ENCODE measurements at regions not wholly inside any gene's neighbourhood (a gene's known extent, or its start where the extent isn't known, plus 50 kb on each side); places are given as distances from the start of the nearest gene placed in this dataset.
A peak's percentile ranks its signal among the peaks of the same experiment; 100 is the strongest.

- no peak for TF ChIP-seq CTCF (IDR thresholded peaks at IDR 0.05)
- H3K27me3 ChIP-seq (ENCODE audit: low read depth): no peaks in the 10 kb centered on the region
- no peaks in the 10 kb centered on the region for H3K9me3 ChIP-seq
- no peaks in the 10 kb centered on the region for H3K36me3 ChIP-seq
- H3K4me3 ChIP-seq: no peak overlapping the region
- no peak overlapping the region for H3K27ac ChIP-seq
- DNase-seq: no peak
- no peak for ATAC-seq
- intact Hi-C loops (cut with DNase I): no loop called here
- no peaks in the 10 kb centered on the region for H3K4me1 ChIP-seq
Measured at GRCh38 chr14:81694419-81694818, 160.8 kb upstream of the SEL1L start.

GRCh38 chr14:81709681-81710080, 176.0 kb upstream of the SEL1L start:
- DNase-seq (no peak), ATAC-seq (no peak)
- Histone ChIP-seq H3K36me3 (no peaks in the 10 kb centered on the region), H3K27me3 (ENCODE audit: low read depth) (no peaks in the 10 kb centered on the region), H3K4me1 (no peaks in the 10 kb centered on the region), H3K4me3 (no peak overlapping the region), H3K27ac (no peak overlapping the region), H3K9me3 (no peaks in the 10 kb centered on the region)
- TF ChIP-seq CTCF (IDR thresholded peaks at IDR 0.05): no peak
- intact Hi-C loops (cut with DNase I): no loop called here

GRCh38 chr14:81710232-81710845, 176.7 kb upstream of the SEL1L start:
- Histone ChIP-seq H3K27me3 (ENCODE audit: low read depth) (no peaks in the 10 kb centered on the region), H3K4me1 (no peaks in the 10 kb centered on the region), H3K4me3 (no peak overlapping the region), H3K36me3 (no peaks in the 10 kb centered on the region), H3K9me3 (no peaks in the 10 kb centered on the region), H3K27ac (no peak overlapping the region)
- ATAC-seq: no peak
- intact Hi-C loops (cut with DNase I): no loop called here
- peak; percentile 55 for TF ChIP-seq CTCF (IDR thresholded peaks at IDR 0.05)
- DNase-seq: no peak

GRCh38 chr14:81715731-81716130, 182.1 kb upstream of the SEL1L start:
- DNase-seq (no peak), ATAC-seq (no peak)
- Histone ChIP-seq H3K27me3 (ENCODE audit: low read depth) (no peaks in the 10 kb centered on the region), H3K4me1 (no peaks in the 10 kb centered on the region), H3K9me3 (no peaks in the 10 kb centered on the region), H3K27ac (no peak overlapping the region), H3K4me3 (no peak overlapping the region), H3K36me3 (no peaks in the 10 kb centered on the region)
- intact Hi-C loops (cut with DNase I): no loop called here
- TF ChIP-seq CTCF (IDR thresholded peaks at IDR 0.05): no peak

- no peak for TF ChIP-seq CTCF (IDR thresholded peaks at IDR 0.05)
- Histone ChIP-seq H3K4me1 (no peaks in the 10 kb centered on the region), H3K27ac (no peak overlapping the region), H3K4me3 (no peak overlapping the region), H3K9me3 (no peaks in the 10 kb centered on the region), H3K36me3 (no peaks in the 10 kb centered on the region), H3K27me3 (ENCODE audit: low read depth) (no peaks in the 10 kb centered on the region)
- intact Hi-C loops (cut with DNase I): no loop called here
- DNase-seq (no peak), ATAC-seq (no peak)
Measured at GRCh38 chr14:81716953-81717352, 183.3 kb upstream of the SEL1L start.

- no peaks in the 10 kb centered on the region for H3K4me1 ChIP-seq
- no peak overlapping the region for H3K27ac ChIP-seq
- intact Hi-C loops (cut with DNase I): no loop called here
- TF ChIP-seq CTCF (IDR thresholded peaks at IDR 0.05): no peak
- ATAC-seq (no peak), DNase-seq (no peak)
- no peaks in the 10 kb centered on the region for H3K9me3 ChIP-seq
- H3K36me3 ChIP-seq: no peaks in the 10 kb centered on the region
- no peaks in the 10 kb centered on the region for H3K27me3 ChIP-seq (ENCODE audit: low read depth)
- H3K4me3 ChIP-seq: no peak overlapping the region
Measured at GRCh38 chr14:81723956-81724355, 190.3 kb upstream of the SEL1L start.
